K562 (cell line): ENCODE measurements at regions not wholly inside any gene's neighbourhood (a gene's known extent, or its start where the extent isn't known, plus 50 kb on each side); places are given as distances from the start of the nearest gene placed in this dataset.

Source experiments
- BHLHE40 ChIP-seq: IDR thresholded peaks from 2 replicates; pipeline ENCODE4 v1.6.1; 2011; ENCODE audit warnings: low read length, improper control_type of control experiment
- ELF4 ChIP-seq: fragments of 450-650 bp; formaldehyde crosslinking; IDR thresholded peaks from 2 replicates; pipeline ENCODE4 v1.4.0; 2022; ENCODE audit warnings: missing genetic modification characterization
- HDAC8 ChIP-seq: fragments of 450-650 bp; IDR thresholded peaks from 2 replicates; pipeline ENCODE4 v1.6.1; 2016; ENCODE audit warnings: mild to moderate bottlenecking, missing genetic modification characterization, moderate library complexity, missing compliant biosample characterization
- MTA2 ChIP-seq: fragments of 450-650 bp; IDR thresholded peaks from 2 replicates; pipeline ENCODE4 v1.6.1; 2016; ENCODE audit warnings: low read depth
- POLR2A ChIP-seq: fragments of 450-650 bp; conservative IDR thresholded peaks from 2 replicates; pipeline ENCODE4 v1.6.1; 2016
- SIN3A ChIP-seq, 2 experiments: fragments of 150-350 bp in 1 of 2; IDR thresholded peaks; 2 replicates each; pipeline ENCODE4 v1.6.1; 2011 to 2016; ENCODE audit warnings: borderline replicate concordance in 2 of 2, low read depth in 2 of 2, low read length in 2 of 2, mild to moderate bottlenecking in 2 of 2, moderate library complexity in 2 of 2; ENCODE audit not compliant: control insufficient read depth in 1 of 2
- TAF1 ChIP-seq: IDR thresholded peaks from 2 replicates; pipeline ENCODE4 v1.6.1; 2011; ENCODE audit warnings: mild to moderate bottlenecking, low read length, moderate library complexity; ENCODE audit not compliant: insufficient read depth, control insufficient read depth, severe bottlenecking; ENCODE audit errors: extremely low read depth
- TRIM28 ChIP-seq: fragments of 450-650 bp; IDR thresholded peaks from 2 replicates; pipeline ENCODE4 v1.6.1; 2017
- ZNF253 ChIP-seq: fragments of 250-450 bp; sonication (Bioruptor Pico); conservative IDR thresholded peaks from 2 replicates; pipeline ENCODE4 v1.6.1; 2021; ENCODE audit warnings: mild to moderate bottlenecking
- TF ChIP-seq, protein P1 (sequence below), 3 experiments: fragments of 200-800 bp in 1 of 3; fragments of 250-450 bp in 1 of 3; fragments of 450-650 bp in 1 of 3; sonication (Bioruptor Pico) in 1 of 3; sonication (Bioruptor generic) in 1 of 3; formaldehyde crosslinking in 1 of 3; IDR thresholded peaks; 2 replicates each; pipeline versions ENCODE4 v1.6.1 to v1.8.0; 2016 to 2022; ENCODE audit warnings: mild to moderate bottlenecking in 2 of 3, missing genetic modification characterization in 2 of 3, missing compliant biosample characterization in 1 of 3, moderate library complexity in 1 of 3
- TF ChIP-seq, protein P2 (sequence below), 2 experiments: fragments of 450-650 bp; formaldehyde crosslinking in 1 of 2; IDR thresholded peaks; 2 replicates each; pipeline versions ENCODE4 v1.4.0 to v1.6.1; 2014 to 2020; ENCODE audit warnings: mild to moderate bottlenecking in 2 of 2, borderline replicate concordance in 1 of 2, low read depth in 1 of 2

DNA sequence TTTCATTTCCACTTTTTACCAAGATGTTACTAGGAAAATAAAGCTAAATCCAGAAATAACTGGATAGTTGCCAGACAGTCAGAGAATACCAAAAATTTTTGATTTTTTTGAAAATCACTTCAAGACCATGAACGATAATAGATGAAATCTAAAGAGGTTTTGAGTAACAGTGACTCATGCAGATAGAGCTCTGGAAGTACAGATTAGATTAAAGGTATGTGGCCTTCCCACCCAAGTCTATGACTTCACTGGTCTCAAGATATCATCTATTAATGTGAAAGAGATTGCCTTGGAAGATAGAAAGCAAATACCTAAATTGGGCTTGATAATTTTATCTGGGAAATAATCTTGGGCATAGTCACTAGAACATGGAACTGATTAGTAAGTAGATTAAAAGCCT is 415.9 kb downstream of the METTL15 start:
- no peak for TF ChIP-seq POLR2A
- no peak for TF ChIP-seq TRIM28
- TF ChIP-seq BHLHE40, result no peak
- no peak for TF ChIP-seq HDAC8 (tag)
- no peak for TF ChIP-seq ZNF253 (CRISPR knock-in tag)
- TF ChIP-seq MTA2, result no peak
- no peak for TF ChIP-seq SIN3A (IDR thresholded peaks at IDR 0.05; ENCODE audit: borderline replicate concordance in 2 of 2, control insufficient read depth in 1 of 2, low read depth in 2 of 2, low read length in 2 of 2)
- no peak for TF ChIP-seq ELF4 (CRISPR knock-in tag)
- TF ChIP-seq, protein P1, sequence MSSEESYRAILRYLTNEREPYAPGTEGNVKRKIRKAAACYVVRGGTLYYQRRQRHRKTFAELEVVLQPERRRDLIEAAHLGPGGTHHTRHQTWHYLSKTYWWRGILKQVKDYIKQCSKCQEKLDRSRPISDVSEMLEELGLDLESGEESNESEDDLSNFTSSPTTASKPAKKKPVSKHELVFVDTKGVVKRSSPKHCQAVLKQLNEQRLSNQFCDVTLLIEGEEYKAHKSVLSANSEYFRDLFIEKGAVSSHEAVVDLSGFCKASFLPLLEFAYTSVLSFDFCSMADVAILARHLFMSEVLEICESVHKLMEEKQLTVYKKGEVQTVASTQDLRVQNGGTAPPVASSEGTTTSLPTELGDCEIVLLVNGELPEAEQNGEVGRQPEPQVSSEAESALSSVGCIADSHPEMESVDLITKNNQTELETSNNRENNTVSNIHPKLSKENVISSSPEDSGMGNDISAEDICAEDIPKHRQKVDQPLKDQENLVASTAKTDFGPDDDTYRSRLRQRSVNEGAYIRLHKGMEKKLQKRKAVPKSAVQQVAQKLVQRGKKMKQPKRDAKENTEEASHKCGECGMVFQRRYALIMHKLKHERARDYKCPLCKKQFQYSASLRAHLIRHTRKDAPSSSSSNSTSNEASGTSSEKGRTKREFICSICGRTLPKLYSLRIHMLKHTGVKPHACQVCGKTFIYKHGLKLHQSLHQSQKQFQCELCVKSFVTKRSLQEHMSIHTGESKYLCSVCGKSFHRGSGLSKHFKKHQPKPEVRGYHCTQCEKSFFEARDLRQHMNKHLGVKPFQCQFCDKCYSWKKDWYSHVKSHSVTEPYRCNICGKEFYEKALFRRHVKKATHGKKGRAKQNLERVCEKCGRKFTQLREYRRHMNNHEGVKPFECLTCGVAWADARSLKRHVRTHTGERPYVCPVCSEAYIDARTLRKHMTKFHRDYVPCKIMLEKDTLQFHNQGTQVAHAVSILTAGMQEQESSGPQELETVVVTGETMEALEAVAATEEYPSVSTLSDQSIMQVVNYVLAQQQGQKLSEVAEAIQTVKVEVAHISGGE (CRISPR knock-in tag; IDR thresholded peaks at IDR 0.05), result no peak
- TF ChIP-seq, protein P2, sequence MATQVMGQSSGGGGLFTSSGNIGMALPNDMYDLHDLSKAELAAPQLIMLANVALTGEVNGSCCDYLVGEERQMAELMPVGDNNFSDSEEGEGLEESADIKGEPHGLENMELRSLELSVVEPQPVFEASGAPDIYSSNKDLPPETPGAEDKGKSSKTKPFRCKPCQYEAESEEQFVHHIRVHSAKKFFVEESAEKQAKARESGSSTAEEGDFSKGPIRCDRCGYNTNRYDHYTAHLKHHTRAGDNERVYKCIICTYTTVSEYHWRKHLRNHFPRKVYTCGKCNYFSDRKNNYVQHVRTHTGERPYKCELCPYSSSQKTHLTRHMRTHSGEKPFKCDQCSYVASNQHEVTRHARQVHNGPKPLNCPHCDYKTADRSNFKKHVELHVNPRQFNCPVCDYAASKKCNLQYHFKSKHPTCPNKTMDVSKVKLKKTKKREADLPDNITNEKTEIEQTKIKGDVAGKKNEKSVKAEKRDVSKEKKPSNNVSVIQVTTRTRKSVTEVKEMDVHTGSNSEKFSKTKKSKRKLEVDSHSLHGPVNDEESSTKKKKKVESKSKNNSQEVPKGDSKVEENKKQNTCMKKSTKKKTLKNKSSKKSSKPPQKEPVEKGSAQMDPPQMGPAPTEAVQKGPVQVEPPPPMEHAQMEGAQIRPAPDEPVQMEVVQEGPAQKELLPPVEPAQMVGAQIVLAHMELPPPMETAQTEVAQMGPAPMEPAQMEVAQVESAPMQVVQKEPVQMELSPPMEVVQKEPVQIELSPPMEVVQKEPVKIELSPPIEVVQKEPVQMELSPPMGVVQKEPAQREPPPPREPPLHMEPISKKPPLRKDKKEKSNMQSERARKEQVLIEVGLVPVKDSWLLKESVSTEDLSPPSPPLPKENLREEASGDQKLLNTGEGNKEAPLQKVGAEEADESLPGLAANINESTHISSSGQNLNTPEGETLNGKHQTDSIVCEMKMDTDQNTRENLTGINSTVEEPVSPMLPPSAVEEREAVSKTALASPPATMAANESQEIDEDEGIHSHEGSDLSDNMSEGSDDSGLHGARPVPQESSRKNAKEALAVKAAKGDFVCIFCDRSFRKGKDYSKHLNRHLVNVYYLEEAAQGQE (IDR thresholded peaks at IDR 0.05; ENCODE audit: borderline replicate concordance), result no peak
- TF ChIP-seq, protein P2 (CRISPR knock-in tag; IDR thresholded peaks at IDR 0.05; ENCODE audit: low read depth), result no peak
- no peak for TF ChIP-seq TAF1
